SU-DHL-6 (cell line): ENCODE measurements at regions not wholly inside any gene's neighbourhood (a gene's known extent, or its start where the extent isn't known, plus 50 kb on each side); places are given as distances from the start of the nearest gene placed in this dataset.

Experiments used
- H2AFZ ChIP-seq: fragments of 200-600 bp; sonication (generic); 2 replicates; pipeline ENCODE4 v1.6.1; 2014; ENCODE audit warnings: low read depth, mild to moderate bottlenecking, moderate library complexity, mixed read lengths, antibody characterized with exemption, low read length; ENCODE audit not compliant: severe bottlenecking
- H3F3A ChIP-seq: fragments of 200-600 bp; shearing (Covaris generic); 2 replicates; pipeline ENCODE4 v1.6.0; 2016; ENCODE audit warnings: antibody characterized with exemption, mild to moderate bottlenecking; ENCODE audit not compliant: insufficient read depth
- H3K27ac ChIP-seq: fragments of 200-600 bp; sonication (generic); 2 replicates; pipeline ENCODE4 v1.5.1; 2016; ENCODE audit warnings: low read depth, mild to moderate bottlenecking, low read length, moderate library complexity, mixed read lengths
- H3K27me3 ChIP-seq: fragments of 200-600 bp; sonication (generic), shearing (Covaris generic); 2 replicates; pipeline ENCODE4 v1.6.0; 2014; ENCODE audit warnings: mild to moderate bottlenecking, low read length
- H3K36me3 ChIP-seq: fragments of 200-600 bp; sonication (generic); 2 replicates; pipeline ENCODE4 v1.6.1; 2014; ENCODE audit warnings: mild to moderate bottlenecking, low read length, mixed read lengths
- H3K4me2 ChIP-seq: fragments of 300-600, 200-600 bp; shearing (Covaris generic), sonication (generic); 2 replicates; pipeline ENCODE4 v1.6.0; 2014; ENCODE audit warnings: low read length, low read depth, mild to moderate bottlenecking; ENCODE audit not compliant: poor library complexity, severe bottlenecking
- H3K4me3 ChIP-seq: fragments of 200-600 bp; sonication (generic); 2 replicates; pipeline ENCODE4 v1.5.1; 2014; ENCODE audit warnings: antibody characterized with exemption, low read length, mild to moderate bottlenecking, mixed read lengths; ENCODE audit not compliant: insufficient read depth, poor library complexity, severe bottlenecking
- H3K79me2 ChIP-seq: fragments of 200-600 bp; sonication (generic); 2 replicates; pipeline ENCODE4 v1.6.1; 2014; ENCODE audit warnings: mild to moderate bottlenecking, low read length, moderate library complexity; ENCODE audit not compliant: insufficient read depth
- H3K9ac ChIP-seq: fragments of 200-600 bp; sonication (generic); 2 replicates; pipeline ENCODE4 v1.7.0; 2014; ENCODE audit warnings: mild to moderate bottlenecking, low read length
- H3K9me2 ChIP-seq: fragments of 200-600 bp; sonication (generic); replicated peaks from 2 replicates; pipeline ENCODE4 v1.6.1; 2014; ENCODE audit warnings: low read length; ENCODE audit not compliant: insufficient read depth
- H3K9me3 ChIP-seq: fragments of 200-600 bp; sonication (generic); 2 replicates; pipeline ENCODE4 v1.6.1; 2014; ENCODE audit warnings: low read length, mixed read lengths; ENCODE audit not compliant: insufficient read depth
- H4K20me1 ChIP-seq: fragments of 200-600 bp; sonication (generic); 2 replicates; pipeline ENCODE4 v1.6.1; 2014; ENCODE audit warnings: low read depth, mild to moderate bottlenecking, antibody characterized with exemption, low read length, moderate library complexity, mixed read lengths
- CTCF ChIP-seq: fragments of 200-600 bp; sonication (generic); IDR thresholded peaks from one replicate; pipeline ENCODE4 v1.5.1; 2017; ENCODE audit warnings: antibody characterized with exemption, mild to moderate bottlenecking, low read length, moderate library complexity; ENCODE audit not compliant: insufficient read depth, poor library complexity, severe bottlenecking
- EZH2phosphoT487 ChIP-seq: fragments of 200-600 bp; sonication (generic), shearing (Covaris generic); conservative IDR thresholded peaks from 2 replicates; pipeline ENCODE4 v1.6.1; 2018; ENCODE audit warnings: mild to moderate bottlenecking, antibody characterized with exemption, low read length, moderate library complexity, mixed read lengths

GRCh38 chr10:113425541-113425951 is 127.3 kb upstream of the HABP2 start:
- no peaks in the 10 kb centered on the region for H3K9me2 ChIP-seq
- H3K4me3 ChIP-seq, result no peak overlapping the region
- H3K4me2 ChIP-seq, result no peak overlapping the region
- no peaks in the 10 kb centered on the region for H3K27me3 ChIP-seq
- no peaks in the 10 kb centered on the region for H3K79me2 ChIP-seq
- TF ChIP-seq EZH2phosphoT487, result no peak
- no peak for TF ChIP-seq CTCF
- H4K20me1 ChIP-seq, result no peaks in the 10 kb centered on the region
- no peaks in the 10 kb centered on the region for H3K9me3 ChIP-seq
- no peak overlapping the region for H3K27ac ChIP-seq
- no peaks in the 10 kb centered on the region for H3K36me3 ChIP-seq
- no peak overlapping the region for H3K9ac ChIP-seq
- H2AFZ ChIP-seq, result no peak overlapping the region
- no peaks in the 10 kb centered on the region for H3F3A ChIP-seq

DNA sequence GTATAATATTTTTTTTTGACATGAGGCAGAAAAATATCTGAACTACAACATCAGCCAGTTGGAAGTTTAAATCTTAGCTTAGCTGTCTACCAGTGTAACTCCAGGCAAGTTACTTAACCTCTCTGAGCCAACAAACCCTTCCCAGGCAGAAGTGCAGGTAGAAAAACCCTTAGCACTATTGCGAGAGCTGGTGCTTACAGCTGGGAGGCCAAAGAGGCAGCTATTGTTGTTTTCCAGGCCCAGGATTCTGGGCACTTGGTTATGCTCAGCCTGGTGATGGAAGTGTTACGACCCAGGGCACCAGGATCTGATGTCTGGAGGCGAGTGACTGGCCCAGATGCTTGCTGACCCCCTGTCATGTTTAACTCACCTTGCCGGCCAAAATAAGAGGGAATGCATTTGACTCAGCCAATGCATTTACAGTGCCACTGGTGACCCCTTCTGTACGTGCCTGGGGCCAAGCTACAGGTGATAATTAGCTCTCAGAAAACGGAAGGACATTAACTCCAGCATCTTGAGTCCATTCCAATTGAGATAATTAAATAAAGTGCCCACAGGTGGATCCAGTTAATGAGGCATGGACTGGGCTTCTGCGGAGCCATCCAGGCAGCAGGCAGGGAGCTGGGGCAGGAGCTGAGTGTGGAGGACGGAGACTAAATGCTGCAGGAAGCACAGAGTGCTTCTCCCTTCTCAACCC is 126.5 kb upstream of the HABP2 start:
- H2AFZ ChIP-seq, result no peak overlapping the region
- H3K27ac ChIP-seq, result no peak overlapping the region
- no peaks in the 10 kb centered on the region for H3K9me2 ChIP-seq
- H3K4me3 ChIP-seq, result no peak overlapping the region
- H3K27me3 ChIP-seq, result no peaks in the 10 kb centered on the region
- H3K9ac ChIP-seq, result no peak overlapping the region
- TF ChIP-seq EZH2phosphoT487, result no peak
- TF ChIP-seq CTCF, result no peak
- no peaks in the 10 kb centered on the region for H3K36me3 ChIP-seq
- H3F3A ChIP-seq, result no peaks in the 10 kb centered on the region
- no peaks in the 10 kb centered on the region for H3K79me2 ChIP-seq
- no peaks in the 10 kb centered on the region for H4K20me1 ChIP-seq
- no peak overlapping the region for H3K4me2 ChIP-seq
- no peaks in the 10 kb centered on the region for H3K9me3 ChIP-seq

DNA sequence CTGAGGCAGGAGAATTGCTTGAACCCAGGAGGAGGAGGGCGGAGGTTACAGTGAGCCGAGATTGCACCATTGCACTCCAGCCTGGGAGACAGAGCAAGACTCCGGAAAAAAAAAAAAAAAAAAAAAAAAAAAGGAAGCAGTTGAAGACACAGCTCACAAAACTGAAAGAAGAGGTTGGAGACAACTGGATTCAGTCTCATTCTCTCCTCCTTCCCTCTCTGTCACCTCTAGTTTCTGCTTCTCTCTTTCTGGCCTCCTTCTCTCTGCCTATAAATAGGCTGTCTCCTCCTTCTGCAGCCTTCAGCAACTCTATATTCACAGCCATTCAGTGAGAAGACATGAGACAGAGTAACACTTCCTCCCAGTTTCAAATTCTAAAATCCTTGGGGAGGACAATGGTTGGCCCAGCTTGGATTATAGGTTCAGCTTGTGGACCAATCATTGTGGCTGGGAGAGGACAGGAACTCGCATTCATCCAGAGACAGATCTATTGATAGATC is 125.6 kb upstream of the HABP2 start:
- Histone ChIP-seq H3K9ac (no peak overlapping the region), H2AFZ (no peak overlapping the region), H3K4me2 (no peak overlapping the region), H3K79me2 (no peaks in the 10 kb centered on the region), H3F3A (no peaks in the 10 kb centered on the region), H3K27ac (no peak overlapping the region), H4K20me1 (no peaks in the 10 kb centered on the region), H3K9me3 (no peaks in the 10 kb centered on the region), H3K4me3 (no peak overlapping the region), H3K36me3 (no peaks in the 10 kb centered on the region), H3K27me3 (no peaks in the 10 kb centered on the region), H3K9me2 (no peaks in the 10 kb centered on the region)
- no peak for TF ChIP-seq CTCF
- TF ChIP-seq EZH2phosphoT487, result no peak
